ENCODE measurements at regions not wholly inside any gene's neighbourhood (a gene's known extent, or its start where the extent isn't known, plus 50 kb on each side); places are given as distances from the start of the nearest gene placed in this dataset.

DNA sequence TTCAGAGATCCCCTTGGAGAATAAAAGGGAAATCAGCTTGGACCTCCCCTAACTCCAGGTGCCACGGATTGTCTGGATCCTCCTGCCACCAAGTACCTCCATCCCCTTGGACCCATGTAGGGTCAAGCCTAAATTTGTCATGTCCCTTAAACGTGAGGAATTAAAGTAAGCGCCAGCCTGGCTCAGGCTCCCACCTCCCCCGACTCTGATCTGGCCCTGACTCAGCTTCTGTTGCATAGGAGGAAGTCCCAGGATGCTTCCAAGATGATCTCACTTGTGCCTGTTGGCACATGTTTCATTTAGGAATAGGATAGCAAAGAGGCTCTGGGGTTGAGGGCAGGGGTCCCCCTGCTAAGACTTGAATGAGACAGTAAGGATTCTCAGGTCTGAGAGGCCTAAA lies 231.9 kb upstream of the JUN start:
- Histone ChIP-seq H4K20me1 (ENCODE audit: insufficient read depth, poor library complexity, severe bottlenecking) (no peaks in the 10 kb centered on the region), H3K9me3 (ENCODE audit: low read depth) (no peaks in the 10 kb centered on the region), H3K36me3 (replicated peaks; ENCODE audit: insufficient read depth, low read depth) (no peaks in the 10 kb centered on the region), H3K4me3 (no peak overlapping the region), H3K27ac (no peak overlapping the region), H3K9me2 (replicated peaks; ENCODE audit: insufficient read depth) (no peaks in the 10 kb centered on the region), H2AFZ (no peak overlapping the region), H3K4me2 (no peak overlapping the region), H3K27me3 (no peaks in the 10 kb centered on the region), H3K4me1 (ENCODE audit: insufficient read depth) (peaks cover 37% of the 10 kb centered on the region), H3K79me2 (no peaks in the 10 kb centered on the region)
- WGBS (ENCODE audit: low lambda C conversion rate, missing lambda C conversion rate), result 68% methylated on average over 4 of the region's 4 CpGs
- no peak for TF ChIP-seq EZH2phosphoT487 (IDR thresholded peaks at IDR 0.05; ENCODE audit: low read depth, severe bottlenecking, unreplicated experiment)
- no peak for TF ChIP-seq EZH2 (IDR thresholded peaks at IDR 0.05; ENCODE audit: borderline replicate concordance)
- TF ChIP-seq, protein P1, sequence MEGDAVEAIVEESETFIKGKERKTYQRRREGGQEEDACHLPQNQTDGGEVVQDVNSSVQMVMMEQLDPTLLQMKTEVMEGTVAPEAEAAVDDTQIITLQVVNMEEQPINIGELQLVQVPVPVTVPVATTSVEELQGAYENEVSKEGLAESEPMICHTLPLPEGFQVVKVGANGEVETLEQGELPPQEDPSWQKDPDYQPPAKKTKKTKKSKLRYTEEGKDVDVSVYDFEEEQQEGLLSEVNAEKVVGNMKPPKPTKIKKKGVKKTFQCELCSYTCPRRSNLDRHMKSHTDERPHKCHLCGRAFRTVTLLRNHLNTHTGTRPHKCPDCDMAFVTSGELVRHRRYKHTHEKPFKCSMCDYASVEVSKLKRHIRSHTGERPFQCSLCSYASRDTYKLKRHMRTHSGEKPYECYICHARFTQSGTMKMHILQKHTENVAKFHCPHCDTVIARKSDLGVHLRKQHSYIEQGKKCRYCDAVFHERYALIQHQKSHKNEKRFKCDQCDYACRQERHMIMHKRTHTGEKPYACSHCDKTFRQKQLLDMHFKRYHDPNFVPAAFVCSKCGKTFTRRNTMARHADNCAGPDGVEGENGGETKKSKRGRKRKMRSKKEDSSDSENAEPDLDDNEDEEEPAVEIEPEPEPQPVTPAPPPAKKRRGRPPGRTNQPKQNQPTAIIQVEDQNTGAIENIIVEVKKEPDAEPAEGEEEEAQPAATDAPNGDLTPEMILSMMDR (IDR thresholded peaks at IDR 0.05; ENCODE audit: poor library complexity), result no peak
- DNase-seq (ENCODE audit: low spot score), result peak; percentile 30

DNA sequence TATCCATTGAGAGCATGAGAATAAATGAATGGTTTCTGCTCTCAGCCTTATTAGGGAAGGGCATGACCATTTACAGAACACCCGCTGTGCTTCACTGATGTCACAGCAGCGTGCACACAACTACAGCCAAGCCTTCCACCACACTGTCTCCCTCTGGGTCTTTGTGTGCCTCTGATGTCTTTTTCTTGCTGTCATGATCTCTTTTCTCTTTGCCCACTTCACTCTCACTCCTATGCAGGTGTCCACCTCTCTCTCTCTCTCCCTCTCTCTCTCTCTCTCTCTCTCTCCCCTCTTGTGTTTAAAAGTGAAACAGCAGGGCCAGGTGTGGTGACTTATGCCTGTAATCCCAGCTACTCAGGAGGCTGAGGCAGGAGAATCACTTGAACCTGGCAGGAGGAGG lies 232.5 kb upstream of the JUN start:
- H4K20me1 ChIP-seq (ENCODE audit: insufficient read depth, poor library complexity, severe bottlenecking), result no peaks in the 10 kb centered on the region
- DNase-seq (ENCODE audit: low spot score), result no peak
- WGBS (ENCODE audit: low lambda C conversion rate, missing lambda C conversion rate), result 97% methylated on average over 2 of the region's 2 CpGs

DNA sequence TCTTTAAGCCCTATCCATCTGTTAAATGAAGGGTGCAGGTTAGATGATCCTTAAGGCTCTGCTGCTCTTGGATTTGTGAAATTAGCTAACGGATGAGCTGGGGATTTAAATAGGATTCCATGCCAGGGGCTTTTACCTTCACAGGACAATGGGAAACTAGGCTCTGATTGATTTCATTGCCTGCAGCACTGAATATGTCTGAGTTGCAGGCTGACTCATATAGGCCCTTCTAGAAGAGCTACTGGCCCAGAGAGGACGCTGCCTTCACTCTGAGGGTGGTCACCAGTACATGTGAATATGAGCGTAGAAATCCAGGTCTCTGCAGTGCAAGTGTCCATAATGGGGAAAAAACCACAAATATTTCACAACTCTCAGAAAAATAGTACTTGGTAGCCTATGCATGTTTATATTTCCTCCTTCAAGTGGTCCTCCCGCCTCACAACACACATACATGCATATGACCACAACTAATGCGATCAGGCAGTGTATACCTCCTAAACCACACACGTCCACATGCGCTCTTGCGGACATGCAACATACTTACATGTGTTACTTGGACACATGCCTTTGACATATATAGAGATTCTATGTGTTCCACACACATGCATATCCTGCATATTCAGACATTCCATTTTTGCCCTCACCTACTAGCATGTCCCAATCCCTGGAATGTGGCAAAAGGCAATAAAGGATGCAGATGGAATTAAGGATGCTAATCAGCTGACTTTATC lies 233.8 kb upstream of the JUN start:
- Histone ChIP-seq H4K20me1 (ENCODE audit: insufficient read depth, poor library complexity, severe bottlenecking) (no peaks in the 10 kb centered on the region), H3K9me2 (replicated peaks; ENCODE audit: insufficient read depth) (no peaks in the 10 kb centered on the region), H3K4me3 (no peak overlapping the region), H2AFZ (no peak overlapping the region), H3K27me3 (no peaks in the 10 kb centered on the region), H3K4me2 (no peak overlapping the region), H3K36me3 (replicated peaks; ENCODE audit: insufficient read depth, low read depth) (no peaks in the 10 kb centered on the region), H3K4me1 (ENCODE audit: insufficient read depth) (peaks cover 31% of the 10 kb centered on the region), H3K79me2 (no peaks in the 10 kb centered on the region), H3K9me3 (ENCODE audit: low read depth) (no peaks in the 10 kb centered on the region), H3K27ac (no peak overlapping the region)
- no peak for DNase-seq (ENCODE audit: low spot score)
- TF ChIP-seq EZH2phosphoT487 (IDR thresholded peaks at IDR 0.05; ENCODE audit: low read depth, severe bottlenecking, unreplicated experiment), result no peak
- no peak for TF ChIP-seq EZH2 (IDR thresholded peaks at IDR 0.05; ENCODE audit: borderline replicate concordance)
- TF ChIP-seq, protein P1 (IDR thresholded peaks at IDR 0.05; ENCODE audit: poor library complexity), result no peak
- WGBS (ENCODE audit: low lambda C conversion rate, missing lambda C conversion rate), result 90% methylated on average over 8 of the region's 8 CpGs

More for the DNA sequence above, 232.5 kb upstream of the JUN start:
- H3K9me3 ChIP-seq (ENCODE audit: low read depth), result no peaks in the 10 kb centered on the region
- no peak overlapping the region for H2AFZ ChIP-seq
- no peak overlapping the region for H3K4me3 ChIP-seq
- no peak overlapping the region for H3K4me2 ChIP-seq
- TF ChIP-seq, protein P1 (IDR thresholded peaks at IDR 0.05; ENCODE audit: poor library complexity), result peak; percentile 8
- TF ChIP-seq EZH2phosphoT487 (IDR thresholded peaks at IDR 0.05; ENCODE audit: low read depth, severe bottlenecking, unreplicated experiment), result no peak
- no peaks in the 10 kb centered on the region for H3K27me3 ChIP-seq
- H3K36me3 ChIP-seq (replicated peaks; ENCODE audit: insufficient read depth, low read depth), result no peaks in the 10 kb centered on the region
- no peaks in the 10 kb centered on the region for H3K9me2 ChIP-seq (replicated peaks; ENCODE audit: insufficient read depth)
- H3K79me2 ChIP-seq, result no peaks in the 10 kb centered on the region
- peaks cover 37% of the 10 kb centered on the region for H3K4me1 ChIP-seq (ENCODE audit: insufficient read depth)
- no peak overlapping the region for H3K27ac ChIP-seq

All from hepatocyte (in vitro differentiated cells).